NCI-H748 (cell line): ENCODE measurements at regions not wholly inside any gene's neighbourhood (a gene's known extent, or its start where the extent isn't known, plus 50 kb on each side); places are given as distances from the start of the nearest gene placed in this dataset.

ENCODE experiments used
- DNase-seq: peaks from one replicate; lab custom pipeline; 2025; ENCODE audit not compliant: unreplicated experiment; lab: John Stamatoyannopoulos, UW

DNA sequence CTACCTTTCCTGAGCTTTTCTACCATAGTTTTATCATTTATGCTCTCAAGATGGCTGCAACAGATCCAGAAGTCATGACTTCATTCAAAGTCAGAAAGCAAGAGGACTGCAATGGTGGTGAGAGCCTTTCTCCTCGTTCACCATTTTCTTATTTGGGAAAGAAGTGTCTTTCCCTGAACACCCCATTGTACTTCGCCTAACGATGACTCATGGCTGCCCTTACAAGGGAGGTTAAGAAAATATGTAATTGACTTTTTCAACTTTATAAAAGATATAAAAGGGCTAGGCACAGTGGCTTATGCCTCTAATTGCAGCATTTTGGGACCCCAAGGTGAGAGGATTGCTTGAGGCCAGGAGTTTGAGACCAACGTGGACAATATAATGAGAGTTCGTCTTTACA is 541.7 kb downstream of the METTL15 start:
- DNase-seq: no peak

- no peak for DNase-seq
Measured at GRCh38 chr11:28636566-28636965, 528.4 kb downstream of the METTL15 start.

GRCh38 chr11:28636033-28636432 is 527.8 kb downstream of the METTL15 start:
- DNase-seq: no peak

DNA sequence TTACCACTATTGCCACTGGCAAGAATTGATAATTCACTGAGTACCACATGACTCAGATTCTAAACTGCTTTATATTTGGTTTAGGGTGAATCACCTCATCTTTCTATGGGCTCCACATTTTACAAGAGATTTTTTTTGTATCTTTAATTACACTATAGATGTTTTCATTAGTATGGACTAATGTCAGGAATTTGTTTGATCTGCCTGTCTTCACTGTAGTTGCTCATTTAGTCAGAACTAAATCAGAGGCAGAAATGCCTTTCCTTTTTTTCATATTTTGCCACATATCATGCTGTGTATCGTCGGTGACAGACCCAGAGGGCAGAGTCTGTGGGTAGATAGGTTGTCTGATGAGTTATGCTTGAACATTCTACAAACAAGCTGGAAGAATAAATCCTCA is 524.1 kb downstream of the METTL15 start:
- DNase-seq: no peak

DNA sequence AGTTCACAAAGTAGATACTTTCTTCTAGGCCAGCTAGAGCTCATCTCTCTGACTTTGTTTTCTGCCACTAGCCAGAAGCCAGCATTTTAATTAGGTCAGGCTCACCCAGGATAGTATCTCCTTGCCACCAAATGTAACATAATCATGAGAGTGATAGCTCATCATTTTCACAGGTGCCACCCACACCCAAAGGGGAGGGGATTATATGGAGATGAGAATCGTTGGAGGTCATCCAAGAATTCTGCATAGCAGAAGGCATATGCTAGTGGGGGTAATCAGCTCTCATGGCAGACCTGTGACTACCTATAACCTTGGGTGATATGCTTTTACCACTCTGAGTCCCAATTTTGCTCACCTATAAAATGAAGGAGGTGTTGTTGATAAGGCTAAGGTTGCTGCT is 523.0 kb downstream of the METTL15 start:
- peak; percentile 45 for DNase-seq

DNA sequence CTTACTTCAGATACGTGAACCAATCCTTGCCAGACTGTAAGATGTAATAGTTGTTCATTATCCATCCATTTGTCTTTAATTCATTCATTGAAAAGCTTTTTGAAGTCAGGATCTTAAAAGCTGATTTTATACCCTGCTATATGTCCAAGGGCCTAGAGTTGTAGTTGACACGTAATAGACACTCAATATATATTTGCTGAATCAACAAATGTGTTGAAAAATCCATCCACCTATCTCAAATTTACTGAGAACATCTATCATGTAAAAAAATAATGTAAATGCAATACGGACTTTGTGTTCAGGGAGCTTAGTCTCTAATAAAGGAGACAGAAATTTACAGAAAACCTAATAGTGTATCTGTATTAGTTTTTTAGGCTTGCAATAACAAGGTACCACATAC is 521.0 kb downstream of the METTL15 start:
- no peak for DNase-seq

- peak; percentile 9 for DNase-seq
Measured at GRCh38 chr11:28628412-28628811, 520.2 kb downstream of the METTL15 start.

GRCh38 chr11:28627690-28628255 is 519.6 kb downstream of the METTL15 start:
- DNase-seq: peak; percentile 87

- DNase-seq: no peak
Measured at GRCh38 chr11:28625532-28625931, 517.3 kb downstream of the METTL15 start.

- DNase-seq: no peak
Measured at GRCh38 chr11:28621753-28622152, 513.6 kb downstream of the METTL15 start.

- no peak for DNase-seq
Measured at GRCh38 chr11:28619846-28620540, 511.8 kb downstream of the METTL15 start.

- DNase-seq: no peak
Measured at GRCh38 chr11:28618416-28618815, 510.2 kb downstream of the METTL15 start.

GRCh38 chr11:28616160-28616965 is 508.2 kb downstream of the METTL15 start:
- DNase-seq: no peak

GRCh38 chr11:28615542-28615941 is 507.4 kb downstream of the METTL15 start:
- DNase-seq: no peak

DNA sequence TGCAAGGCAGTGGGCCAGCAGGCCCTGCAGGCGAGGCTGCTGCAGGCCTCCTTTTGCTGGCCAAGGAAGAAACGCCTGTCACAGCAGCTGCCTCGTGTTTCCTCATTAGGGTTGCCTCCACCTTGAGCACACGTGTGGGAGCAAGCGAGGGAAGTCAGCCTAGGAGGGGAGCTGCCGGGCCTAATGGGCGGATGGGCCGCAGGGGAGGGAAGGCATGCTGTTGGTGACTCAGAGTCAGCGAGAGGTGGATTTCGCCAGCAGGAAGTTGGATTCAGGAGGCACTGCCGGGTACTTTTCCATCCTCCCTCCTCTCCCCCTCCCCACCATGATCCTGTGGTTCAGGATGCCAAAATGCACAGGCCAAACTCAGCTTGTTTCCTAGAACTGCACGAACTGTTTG is 498.7 kb downstream of the METTL15 start:
- DNase-seq: no peak

DNA sequence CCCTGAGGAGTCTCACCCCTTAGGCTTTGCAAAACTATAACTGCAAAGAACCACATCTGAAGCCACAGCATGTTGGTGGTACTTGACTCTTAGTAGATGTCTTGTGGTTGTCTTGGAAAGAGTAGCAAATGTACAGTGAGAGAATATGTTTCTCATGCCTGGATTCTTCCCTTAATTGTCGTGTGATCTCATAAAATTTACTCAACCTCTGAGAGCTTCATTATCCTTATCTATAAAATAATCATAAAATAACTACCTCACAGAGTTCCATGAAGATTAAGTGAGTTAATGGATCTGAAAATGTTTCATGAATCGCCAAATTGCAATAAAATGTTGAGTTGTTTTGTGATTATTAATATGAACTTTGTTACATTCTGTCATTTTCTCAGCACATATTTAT is 491.5 kb downstream of the METTL15 start:
- DNase-seq: no peak

GRCh38 chr11:28598531-28598930 is 490.3 kb downstream of the METTL15 start:
- DNase-seq: no peak

DNA sequence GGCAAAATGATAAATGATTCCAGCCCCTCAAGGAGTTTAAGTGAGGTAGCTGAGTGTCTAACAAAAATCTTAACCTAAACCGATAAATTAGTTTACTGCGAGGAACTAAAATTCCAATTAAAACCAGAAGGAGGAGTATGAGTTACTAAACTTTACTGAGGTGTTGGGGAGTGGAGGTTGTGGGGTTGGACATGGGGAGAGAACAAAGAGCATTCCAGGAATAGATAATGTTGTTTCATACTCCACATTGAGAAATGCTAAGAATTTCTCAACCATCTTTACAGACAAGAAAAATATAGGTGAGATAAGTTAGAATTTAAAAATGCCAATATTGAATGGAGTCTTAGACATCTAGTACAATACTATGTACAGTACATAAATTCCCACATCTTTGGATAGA is 488.6 kb downstream of the METTL15 start:
- no peak for DNase-seq

GRCh38 chr11:28592141-28592540 is 484.0 kb downstream of the METTL15 start:
- DNase-seq: no peak

- no peak for DNase-seq
Measured at GRCh38 chr11:28584992-28585391, 476.8 kb downstream of the METTL15 start.

GRCh38 chr11:28582506-28582905 is 474.3 kb downstream of the METTL15 start:
- peak; percentile 39 for DNase-seq
